HG03432 (cell line): ENCODE measurements at regions not wholly inside any gene's neighbourhood (a gene's known extent, or its start where the extent isn't known, plus 50 kb on each side); places are given as distances from the start of the nearest gene placed in this dataset.
A peak's percentile ranks its signal among the peaks of the same experiment; 100 is the strongest.

Source experiments
- ATAC-seq: cut with Tn5 transposase; IDR thresholded peaks from one replicate; pipeline ENCODE4 v1.9.1; 2021; ENCODE audit warnings: mild to moderate bottlenecking, moderate library complexity; ENCODE audit not compliant: unreplicated experiment

DNA sequence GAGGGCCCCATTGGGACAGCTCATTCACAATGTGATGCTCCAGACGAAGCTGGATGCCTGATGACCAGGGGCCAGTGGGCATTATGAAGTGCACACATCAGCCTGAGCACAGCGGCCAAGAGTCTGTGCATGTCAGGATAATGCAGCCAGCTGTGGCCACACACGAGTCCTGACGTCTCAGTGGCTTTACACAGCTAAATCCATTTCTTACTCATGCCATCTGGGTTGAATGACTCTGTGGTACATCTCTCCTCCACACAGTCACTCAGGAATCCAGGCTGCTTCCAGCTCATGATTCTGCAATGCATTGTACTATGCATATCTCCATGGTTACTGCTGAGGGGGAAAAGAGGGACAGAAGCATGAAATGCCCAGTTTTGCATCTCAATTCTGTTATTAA lies 123.6 kb downstream of the PRLHR start:
- ATAC-seq, result no peak

DNA sequence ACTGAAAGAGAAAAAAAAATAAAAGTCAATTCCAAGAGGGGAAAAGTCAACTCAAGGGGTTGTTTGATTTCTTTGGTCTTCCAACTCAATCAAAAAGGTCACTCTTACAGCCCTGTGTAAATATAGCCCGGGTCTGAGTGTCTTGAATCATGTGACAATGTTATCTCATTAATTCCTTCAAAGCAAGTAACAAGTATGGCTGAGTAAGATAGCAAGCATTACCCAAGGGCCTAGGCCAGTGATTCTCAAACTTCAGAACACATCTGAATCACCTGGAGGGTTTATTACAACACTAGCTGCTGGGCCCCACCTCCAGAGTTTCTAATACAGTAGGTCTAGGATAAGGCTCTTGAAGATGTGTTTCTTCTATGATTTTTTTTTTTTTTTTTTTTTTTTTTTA lies 125.0 kb downstream of the PRLHR start:
- ATAC-seq, result no peak

DNA sequence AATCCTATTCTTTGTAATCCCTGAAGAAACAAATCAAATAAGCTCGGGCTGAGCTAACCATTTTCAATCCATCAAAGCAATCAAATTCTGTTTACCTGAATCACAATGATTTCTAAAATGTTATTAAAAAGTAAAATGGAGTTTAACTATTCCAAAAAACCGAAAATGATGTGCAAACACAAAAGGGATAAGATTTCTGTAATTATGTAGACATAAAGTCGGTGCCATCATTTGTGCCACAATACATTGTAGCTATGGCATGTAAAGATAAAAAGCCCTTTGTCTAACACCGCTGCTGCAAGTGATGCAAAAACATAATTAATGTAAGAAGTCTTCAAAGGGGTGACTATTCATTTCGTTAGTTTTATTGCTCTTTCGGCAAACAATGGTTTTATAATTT lies 125.1 kb upstream of the FAM204A start:
- no peak for ATAC-seq

DNA sequence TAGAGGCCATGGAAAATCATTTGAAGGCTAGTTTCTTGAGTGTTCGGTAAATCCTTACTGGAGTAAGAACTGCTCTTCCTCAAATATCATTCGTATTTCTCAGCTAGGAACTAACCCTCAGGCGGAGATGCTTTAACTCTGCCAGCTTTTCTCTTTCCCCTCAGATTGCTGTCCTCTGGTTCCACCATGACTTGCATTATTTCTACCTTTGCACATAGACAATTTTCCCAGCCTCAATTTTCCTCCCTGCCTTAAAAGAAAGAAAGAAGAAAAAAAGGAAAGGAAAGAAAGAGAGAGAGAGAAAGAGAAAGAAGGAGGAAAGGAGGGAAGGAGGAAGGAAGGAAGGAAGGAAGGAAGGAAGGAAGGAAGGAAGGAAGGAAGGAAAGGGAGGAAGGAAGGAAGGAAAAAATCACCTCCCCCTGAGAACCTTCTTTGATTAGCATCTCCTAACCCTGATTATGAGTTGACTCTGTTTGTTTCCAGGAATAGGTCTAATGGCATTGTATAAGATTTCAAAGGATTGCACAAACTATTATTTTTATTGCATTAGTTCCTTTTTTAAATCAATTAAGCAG lies 123.3 kb upstream of the FAM204A start:
- ATAC-seq, result no peak

DNA sequence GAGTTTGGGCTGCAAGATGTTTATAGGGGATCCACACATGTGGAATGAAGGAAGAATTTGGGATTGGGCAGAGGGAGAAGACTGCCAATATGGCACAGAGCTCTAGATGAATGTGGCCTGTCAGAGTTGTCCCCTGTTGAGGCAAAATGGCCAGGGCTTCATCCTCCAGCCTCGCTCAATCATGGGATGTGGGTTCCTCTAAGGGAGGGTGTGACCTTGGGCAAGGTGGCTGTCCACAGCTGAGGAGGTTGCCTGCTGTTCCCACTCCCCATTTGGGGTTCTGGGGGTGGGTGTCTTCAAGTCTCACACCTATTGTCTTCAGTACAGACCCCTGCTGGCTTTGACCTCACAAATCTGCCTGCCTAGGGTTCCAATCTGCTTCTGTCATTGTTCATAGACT lies 121.6 kb upstream of the FAM204A start:
- ATAC-seq, result no peak

DNA sequence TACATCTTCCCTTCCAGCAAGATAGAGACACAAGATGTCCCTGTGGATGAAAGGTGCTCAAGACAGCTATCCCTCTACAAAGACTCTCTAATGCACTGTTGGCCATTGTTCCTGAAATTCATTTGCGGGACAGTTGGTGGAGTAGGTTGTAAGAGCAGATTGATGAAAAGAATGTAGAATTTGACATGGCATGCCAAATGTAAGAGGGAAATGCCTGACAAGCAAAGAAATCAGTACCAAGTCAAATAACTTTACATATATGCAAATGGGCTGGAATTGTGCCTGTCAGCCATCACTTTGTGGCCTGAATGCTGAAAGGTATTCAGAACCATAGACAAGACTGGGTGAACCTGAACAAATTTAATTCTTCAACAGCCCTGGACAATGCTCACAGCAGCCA lies 120.3 kb upstream of the FAM204A start:
- no peak for ATAC-seq

DNA sequence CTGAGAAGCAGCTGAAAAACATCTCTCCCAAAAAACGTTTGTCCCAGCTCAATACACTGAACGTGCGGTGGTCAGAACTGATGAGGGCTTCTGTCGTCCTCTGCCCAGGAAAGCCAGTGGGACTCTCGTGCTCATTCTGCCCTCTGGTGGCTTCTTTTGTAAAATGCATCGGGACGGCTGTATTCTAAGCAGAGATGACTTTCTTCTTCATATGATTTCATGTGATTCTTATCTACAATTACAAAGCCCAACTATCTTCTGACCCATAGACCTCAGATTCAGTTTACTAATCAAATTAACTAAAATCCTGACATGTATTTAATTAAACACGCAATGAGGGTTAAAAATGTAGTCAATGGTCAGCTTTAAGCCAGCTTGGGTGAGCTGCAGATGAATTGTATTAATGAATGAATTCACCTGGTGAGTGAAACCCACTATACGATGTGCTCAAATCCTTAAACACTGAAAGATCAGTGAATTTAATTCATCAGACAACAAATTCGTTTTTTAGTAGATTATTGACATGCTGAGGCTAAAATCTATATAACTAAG lies 117.6 kb upstream of the FAM204A start:
- ATAC-seq, result peak; percentile 81

DNA sequence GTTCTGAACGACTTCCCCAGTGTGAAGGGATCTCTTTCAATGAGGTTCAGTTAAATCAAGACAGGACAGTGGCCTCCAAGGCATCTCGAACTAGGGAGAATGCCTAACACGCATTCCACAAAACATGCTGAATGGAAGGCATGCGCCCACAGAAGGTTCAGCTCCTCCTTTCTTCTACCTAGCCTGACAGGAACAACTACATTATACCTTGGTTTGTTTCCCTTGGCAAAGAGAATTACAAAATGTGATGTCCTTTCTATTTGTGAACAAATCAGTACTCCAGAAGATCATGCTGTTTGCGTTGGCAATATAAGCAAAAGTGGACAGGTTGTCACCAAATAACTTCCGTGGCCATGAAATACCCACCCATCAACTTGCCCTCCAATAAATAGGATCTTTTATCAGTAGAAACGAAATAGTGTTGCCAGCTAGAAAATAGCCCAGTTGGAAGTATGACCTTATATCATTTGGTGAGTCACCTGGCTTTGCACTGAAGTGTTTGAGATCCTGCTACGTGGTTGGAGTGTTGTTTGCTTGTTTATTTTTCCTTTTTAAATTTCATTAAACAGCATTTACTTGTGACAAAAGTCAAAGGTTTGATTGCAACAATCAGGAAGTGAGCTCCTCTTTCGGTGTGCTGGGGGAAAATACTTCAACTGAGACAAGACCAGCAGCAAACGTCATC lies 117.0 kb upstream of the FAM204A start:
- peak; percentile 8 for ATAC-seq

DNA sequence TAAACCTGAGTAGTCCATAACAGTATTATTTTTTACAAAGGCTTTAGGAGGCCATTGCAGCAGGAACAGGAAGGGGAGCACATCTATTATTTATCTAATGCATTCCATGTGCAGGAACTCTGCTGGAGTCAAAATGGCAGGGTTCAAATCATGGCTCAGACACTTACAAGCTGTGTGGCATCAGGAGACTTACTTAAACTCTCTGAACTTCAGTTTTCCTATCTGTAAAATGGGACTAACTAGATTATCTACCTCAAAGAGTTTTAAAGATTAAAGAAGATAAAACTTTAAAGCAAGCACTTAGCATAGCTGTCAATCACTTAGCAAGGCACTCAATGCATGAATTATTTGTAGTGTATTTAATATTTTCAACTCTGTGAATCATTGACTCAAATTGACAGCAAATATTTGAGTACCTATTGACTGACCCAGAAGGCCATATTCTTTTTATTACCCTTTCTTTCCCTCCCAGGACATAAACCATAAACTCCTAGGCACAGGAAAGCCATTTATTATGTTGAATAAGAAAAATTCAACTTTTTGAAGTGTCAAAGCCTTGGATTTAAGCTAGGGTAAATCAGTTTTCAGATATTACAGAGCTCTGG lies 115.8 kb upstream of the FAM204A start:
- no peak for ATAC-seq

DNA sequence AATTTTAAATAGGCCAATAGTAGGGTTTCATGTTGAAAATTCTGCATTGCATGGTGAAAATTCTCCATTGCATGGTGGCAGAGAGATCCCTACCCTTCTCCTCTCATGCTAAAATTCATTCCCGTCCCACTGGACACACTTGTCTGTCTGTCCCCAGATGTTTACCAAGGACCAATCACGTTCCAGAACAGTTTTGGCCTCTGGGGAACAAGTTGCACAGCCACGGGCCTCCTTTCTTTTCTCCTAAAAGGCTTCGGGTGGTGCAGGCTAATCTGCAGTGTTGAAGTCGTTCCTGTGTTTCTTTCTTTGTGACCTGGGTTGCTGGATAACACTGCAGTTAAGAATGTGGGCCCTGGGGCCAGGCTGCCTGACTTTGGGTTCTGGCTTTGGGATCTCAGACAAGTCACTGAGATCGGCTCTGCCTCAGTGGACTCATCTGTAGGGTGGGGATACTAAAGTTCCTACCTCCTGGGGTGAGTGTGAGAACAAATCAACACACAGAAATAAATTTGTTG lies 113.1 kb upstream of the FAM204A start:
- no peak for ATAC-seq

DNA sequence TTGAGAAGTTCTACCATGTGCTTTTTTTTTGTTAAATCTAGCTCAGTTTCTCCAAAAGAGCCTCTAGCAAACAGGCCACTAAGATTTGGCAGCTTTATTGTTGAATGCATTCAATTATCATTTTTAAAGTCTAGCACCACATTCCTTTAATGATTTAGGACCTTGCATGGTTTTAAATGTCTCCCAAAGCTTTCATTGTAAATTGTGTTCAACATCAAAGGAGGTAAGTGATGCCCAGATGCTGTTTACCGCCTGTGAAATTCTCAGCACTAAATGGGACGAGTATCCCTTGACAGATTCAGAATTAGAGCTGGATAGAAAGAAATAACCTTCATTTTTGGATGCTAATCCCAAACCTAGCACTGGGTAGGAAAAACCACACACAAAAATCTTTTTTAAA lies 112.1 kb upstream of the FAM204A start:
- ATAC-seq, result no peak

DNA sequence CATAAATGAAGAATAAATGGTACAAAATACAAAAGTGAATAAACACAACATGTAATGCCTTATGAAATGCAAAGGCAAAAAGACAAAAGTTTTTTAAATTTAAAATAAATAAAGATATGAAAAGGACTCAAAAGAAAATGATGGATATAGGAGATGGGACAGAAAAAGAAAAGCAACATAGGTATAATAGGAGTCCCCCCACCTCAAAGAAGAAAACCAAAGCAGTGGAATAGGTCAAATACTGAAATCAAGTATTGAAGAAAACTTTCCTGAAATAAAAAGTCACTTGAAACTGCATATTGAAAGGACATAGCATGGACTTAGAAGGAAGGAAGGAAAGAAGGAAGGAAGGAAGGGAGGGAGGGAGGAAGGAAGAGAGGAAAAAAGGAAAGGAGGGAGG lies 110.0 kb upstream of the FAM204A start:
- ATAC-seq, result no peak

DNA sequence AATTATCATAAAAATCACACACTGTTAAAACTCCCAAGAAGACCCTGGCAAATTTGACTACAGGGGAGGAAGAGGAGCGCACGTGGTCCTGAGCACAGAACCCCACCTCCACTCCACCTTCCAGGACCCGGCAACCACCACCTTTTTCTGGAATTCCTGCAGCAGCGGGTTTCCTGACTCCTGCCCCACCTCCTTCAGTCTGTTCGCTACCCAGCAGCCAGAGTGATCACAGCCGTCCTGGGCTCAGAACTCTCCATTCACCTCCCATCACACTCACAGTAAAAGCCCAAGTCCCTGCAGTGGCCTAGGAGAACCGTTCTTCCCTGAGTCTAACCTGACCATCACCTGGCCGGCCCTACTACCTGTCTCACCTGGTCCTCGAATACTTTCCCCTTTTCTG lies 107.4 kb upstream of the FAM204A start:
- no peak for ATAC-seq

DNA sequence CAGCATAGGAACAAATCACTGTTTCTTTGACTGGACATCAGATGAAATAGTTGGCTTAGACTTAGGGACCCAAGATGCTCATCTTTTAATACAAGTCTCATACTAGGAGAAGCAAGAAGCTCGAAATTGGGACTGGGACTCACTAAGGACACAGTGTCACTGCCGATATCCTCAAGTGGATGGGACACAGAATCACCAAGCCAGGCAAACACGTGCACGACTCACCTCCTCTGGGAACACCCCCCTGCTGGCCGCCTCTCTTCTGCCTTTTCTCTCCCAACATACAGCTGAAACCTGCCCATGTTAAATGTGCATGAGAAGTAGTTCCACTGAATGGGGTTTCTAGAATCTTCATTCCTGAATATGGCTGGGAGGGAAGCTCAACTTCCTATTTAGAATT lies 106.6 kb upstream of the FAM204A start:
- ATAC-seq, result no peak

DNA sequence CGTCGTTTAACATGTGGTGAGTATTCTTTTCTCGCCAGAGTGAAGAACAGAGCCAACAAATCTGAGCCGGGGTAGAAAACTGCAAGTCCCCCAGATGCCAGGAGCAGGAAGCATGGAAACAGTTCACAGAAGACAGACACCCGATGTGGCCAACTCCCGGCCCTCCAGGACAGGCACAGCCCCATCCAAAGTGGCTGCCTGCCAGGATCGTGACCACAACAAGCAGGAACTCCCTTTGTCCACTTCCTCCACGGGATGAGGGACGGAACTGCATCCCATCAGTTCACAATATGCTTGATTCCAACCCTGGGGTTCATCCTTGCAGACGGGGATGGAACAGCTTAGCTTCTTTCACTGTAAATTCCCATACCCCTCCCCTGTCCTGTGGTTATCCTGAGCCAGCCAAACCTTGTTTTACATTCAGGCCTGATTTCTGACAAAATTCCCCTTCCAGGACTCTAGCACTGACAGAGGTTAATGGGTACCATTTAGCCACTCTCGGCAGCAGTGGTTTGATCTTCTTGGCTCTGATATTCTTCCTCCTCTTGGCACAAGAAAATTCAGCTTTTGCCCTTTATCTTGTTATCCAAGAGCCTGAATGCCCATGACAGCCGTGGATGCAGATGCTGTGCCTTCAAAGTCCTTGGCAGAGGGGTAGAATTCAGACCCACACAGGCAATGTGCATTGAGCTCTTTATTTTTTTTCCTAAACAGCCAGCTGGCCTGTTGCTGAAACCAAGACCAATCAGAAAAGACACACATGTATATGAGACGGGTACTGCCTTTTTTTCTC lies 105.5 kb upstream of the FAM204A start:
- ATAC-seq, result no peak

DNA sequence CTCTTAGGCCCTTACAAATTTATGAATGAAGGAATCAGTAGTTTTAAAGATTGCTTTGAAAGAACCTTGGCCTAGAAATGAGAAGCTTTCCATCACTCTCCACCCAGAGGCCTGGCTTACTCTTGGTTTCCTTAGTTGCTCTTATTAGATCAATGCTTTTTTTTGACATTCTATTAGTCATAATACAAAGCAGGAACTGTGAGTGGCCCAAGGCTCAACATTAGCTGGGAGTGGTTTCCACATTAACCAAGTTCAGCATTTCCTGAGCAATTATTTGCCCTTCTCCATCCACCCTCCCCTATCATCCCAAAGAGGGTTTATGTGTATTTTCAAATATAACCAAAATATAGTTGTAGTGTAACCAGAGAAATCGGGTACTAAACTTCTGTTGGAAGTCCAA lies 103.4 kb upstream of the FAM204A start:
- ATAC-seq, result no peak

DNA sequence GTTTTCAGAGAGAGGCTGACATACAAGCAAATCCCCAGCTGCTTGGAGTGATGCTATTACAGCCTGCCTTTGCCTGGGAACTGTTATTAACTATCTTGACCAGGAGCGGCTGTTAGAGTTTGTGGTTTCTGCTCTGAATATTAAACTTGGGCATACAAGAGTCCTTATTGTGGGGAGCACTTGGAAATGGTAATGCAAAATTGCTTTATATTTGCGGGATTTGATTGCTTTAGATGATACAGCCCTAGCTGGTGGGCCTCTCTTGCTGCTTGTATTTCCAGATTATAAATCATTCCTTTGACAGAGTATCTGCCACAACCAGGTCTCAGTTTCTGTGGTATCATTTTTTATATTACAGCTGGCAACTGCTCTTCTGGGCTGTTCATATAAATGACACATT lies 101.9 kb upstream of the FAM204A start:
- ATAC-seq, result no peak

DNA sequence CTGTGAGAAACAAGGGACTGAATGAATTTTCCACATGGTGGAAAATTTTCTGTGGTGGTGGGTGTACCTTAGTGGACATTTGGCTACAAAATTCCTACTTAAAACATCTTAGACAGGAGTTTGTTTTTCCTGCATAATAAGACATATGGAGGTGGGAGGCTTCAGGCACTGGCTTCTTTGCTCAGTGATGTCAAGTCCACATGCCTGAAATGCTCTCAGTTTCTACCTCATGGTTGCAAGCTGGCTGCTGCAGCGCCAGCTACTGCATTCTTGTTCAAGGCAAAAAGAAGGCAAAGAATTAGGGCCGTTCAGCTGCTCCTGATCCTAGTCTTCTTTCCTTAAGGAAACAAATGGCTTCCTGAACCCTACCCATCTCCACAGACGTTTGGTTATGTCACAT lies 99.9 kb upstream of the FAM204A start:
- no peak for ATAC-seq

DNA sequence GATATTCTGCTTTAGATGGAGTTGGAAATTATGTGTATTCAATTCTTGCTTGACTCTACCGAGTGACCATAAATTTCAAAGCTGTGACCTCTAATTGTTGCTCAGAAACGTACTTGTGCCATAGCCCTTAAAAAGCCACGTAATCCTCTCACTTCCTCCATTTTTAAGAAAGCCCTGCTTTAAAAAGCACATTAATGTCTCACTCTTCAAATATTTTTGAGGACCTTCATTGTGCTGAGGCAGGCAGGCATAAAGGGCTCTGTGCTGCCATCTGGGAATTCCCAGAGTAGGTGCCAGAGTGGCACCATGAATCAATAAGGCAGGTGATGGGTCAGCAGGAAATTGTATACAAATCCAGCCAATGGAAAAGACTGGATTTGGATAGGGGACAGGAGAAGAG lies 97.7 kb upstream of the FAM204A start:
- ATAC-seq, result no peak

DNA sequence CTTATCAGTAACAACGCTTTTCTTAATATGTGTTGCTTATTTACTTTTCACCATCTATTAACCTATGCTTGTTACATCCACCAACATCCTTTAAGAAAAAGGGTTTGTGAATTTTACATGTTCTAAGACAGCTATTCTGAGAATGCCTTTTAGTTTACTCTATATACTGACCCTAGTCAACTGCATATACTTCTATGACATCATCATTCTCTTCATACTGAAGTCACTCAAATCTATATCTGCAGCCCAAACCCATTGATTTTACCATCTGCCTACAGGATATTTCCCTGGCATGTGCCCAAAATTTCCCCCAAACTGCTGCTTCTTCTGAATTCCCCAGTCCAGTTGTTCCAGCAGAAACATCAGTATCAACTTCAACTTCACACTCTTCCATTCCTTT lies 94.6 kb upstream of the FAM204A start:
- ATAC-seq, result no peak

DNA sequence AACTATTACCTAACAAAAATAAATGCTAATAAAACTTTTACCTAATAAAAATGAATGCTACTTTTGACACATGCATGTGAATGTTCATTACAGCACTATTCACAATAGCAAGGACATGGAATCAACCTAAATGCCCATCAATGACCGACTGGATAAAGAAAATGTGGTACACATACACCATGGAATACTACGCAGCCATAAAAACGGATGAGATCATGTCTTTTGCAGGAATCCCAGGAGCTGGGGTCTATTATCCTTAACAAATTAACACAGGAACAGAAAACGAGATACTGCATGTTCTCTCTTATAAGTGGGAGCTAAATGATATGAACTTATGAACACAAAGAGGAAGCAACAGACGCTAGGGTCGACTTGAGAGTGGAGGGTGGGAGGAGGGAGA lies 88.1 kb upstream of the FAM204A start:
- no peak for ATAC-seq
